ENCODE measurements at regions not wholly inside any gene's neighbourhood (a gene's known extent, or its start where the extent isn't known, plus 50 kb on each side); places are given as distances from the start of the nearest gene placed in this dataset.
"Not testable (repeated sequence)": the region's sequence is repeated elsewhere in the genome, so short reads cannot be mapped to it uniquely, and the experiment has no call there.

DNA sequence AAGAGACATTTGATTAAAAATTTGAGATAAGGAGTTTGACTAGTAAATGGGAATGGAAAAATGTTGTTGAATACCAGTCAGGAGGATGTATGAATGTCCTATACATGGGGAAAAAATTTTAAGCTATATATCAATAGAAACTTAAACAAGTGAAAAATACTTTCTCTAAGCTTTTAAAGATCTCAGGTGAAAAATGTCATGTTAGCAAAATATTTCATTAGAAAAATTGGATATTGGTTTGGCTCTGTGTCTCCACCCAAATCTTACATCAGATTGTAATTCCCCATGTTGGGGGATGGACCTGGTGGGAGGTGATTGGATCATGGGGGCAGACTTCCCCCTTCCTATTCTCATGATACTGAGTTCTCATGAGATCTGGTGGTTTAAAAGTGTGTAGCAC lies 279.6 kb upstream of the CADM2 start:
- no peak for DNase-seq

DNA sequence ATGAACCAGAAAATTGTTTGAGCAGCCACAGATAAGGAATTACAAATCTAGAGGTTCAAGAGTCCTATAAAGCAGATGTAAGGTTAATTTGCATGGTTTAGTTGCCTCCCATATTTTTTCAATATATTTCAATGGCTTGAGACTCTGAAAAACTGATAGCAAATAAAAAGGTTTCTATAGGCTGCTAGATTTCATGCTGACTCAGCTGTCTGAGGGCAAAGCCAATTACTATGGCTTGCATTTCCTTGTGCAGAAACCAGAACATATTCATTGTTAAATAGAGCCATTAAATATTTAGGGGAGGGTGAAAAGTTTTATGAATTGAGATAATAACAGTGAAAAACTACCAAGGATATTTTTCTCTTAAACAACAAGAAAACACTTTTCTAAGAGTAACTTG lies 278.1 kb upstream of the CADM2 start:
- no peak for DNase-seq

DNA sequence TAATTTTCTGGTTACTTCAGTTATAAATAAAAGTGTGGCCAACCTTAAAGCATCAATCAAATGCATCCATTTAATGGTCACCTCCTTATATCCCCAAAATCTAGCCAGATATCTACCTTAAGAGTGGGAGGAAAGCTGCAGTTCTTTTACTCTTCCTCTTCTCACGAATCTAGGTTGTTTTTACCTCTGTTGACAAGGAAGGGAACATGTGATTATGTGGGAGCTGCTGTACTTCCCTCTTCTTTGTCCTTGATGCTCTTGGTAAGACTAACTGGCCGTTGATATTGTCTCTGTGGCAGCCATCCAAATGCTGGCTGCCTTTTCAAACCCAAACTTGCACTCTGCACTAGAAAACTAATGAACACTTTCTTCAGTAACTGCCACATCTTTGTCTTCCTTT lies 275.3 kb upstream of the CADM2 start:
- no peak for DNase-seq

DNA sequence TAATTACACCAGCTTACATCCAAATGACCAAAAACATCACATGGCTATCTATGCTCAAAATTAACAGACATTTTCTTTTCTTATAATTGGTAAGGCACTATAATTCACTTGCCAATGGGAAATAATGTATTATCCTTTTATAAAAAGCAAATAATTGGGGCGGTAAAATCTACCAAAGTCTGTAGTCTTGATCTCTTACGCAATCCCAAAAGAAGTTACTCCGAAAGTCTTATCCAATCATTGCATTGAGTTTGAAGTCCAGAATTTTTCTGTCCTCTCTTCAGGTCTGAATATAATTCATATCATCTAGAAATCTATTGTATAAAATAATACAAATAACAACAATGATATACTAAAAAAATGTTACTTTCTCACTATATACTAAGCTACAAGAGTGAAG lies 273.3 kb upstream of the CADM2 start:
- no peak for DNase-seq

DNA sequence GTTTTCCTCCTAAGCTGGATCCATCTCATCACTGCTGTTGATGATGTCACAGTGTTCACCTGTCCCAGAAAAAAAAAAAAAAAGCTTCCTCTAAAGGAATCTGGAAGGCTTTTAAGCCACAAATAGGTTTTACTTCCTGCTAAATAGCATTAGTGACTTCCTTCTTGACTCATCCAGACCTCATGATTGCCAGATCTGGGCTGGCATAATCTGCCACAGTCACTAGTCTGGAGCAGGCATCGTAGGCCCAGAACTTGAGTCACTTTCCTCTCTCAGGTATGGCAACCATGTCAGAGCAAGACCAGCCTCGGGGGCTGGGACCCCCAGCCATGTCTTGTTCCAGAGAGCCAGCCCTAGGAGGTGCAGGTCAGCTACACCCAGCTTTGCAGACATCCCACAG lies 266.5 kb upstream of the CADM2 start:
- DNase-seq = no peak

DNA sequence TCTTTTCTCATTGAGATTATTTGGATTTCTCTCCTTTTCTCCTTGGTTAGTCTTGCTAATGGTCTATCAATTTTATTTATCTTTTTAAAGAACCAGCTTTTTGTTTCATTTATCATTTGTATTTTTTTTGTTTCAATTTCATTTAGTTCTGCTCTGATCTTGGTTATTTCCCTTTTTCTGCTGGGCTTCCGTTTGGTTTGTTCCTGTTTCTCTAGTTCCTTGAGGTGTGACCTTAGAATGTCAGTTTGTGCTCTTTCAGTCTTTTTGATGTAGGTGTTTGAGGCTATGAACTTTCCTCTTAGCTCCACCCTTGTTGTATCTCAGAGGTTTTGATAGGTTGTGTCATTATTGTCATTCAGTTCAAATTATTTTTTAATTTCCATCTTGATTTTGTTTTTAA lies 248.5 kb upstream of the CADM2 start:
- DNase-seq = not testable (repeated sequence)

DNA sequence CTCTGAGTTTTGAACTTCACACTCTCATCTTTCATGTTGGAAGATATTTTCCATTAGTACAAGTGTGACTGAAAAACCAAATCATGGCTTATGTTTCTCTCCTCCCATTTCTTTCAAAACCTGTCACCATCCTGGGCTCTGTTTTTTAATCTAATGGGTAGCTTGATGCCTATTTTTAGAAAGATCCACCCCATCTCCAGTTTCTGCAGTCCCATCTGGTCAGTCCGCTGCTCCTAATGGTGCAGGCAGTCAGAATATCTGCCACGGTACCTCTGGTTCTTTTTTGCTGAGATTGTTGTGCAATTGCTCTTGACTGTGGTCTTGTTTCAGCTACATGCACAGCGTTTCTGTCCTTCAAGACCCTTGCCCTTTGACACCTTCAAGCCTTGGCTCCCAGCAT lies 240.9 kb upstream of the CADM2 start:
- DNase-seq = no peak

DNA sequence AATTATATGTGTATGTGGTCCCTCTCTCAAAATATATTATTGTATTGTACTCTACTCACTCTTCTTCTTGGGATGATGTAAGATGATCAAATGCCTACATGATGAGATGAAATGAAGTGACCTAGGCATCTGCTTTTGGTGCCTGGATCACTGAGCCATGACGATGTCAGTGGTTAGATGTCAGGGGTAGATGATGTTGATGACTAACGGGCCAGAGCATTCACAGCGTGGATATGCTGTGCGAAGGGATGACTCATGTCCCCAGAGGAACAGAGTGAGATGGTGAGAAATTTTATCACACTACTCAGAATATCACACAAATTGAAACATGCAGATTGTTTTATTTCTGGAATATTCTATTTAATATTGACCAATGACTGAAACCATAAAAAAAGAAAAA lies 233.9 kb upstream of the CADM2 start:
- DNase-seq = no peak

DNA sequence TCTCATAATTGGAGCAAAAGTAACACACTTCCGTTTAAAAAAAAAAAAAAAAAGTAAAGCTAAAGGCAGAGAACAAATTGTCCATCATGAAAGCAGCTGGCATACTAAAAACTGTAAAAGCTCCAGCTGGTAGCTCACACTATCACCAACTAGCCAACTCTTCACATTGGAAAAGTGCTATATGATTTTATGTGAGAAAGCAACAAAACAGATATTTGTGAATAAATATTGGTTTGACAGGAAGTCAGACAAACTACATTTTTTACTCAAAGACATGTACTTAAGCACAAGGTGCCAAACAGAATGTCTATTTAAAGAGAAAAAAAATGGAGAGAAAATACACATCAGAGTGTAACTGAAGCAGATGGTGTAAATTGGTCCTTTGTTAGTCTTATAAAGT lies 231.2 kb upstream of the CADM2 start:
- no peak for DNase-seq

DNA sequence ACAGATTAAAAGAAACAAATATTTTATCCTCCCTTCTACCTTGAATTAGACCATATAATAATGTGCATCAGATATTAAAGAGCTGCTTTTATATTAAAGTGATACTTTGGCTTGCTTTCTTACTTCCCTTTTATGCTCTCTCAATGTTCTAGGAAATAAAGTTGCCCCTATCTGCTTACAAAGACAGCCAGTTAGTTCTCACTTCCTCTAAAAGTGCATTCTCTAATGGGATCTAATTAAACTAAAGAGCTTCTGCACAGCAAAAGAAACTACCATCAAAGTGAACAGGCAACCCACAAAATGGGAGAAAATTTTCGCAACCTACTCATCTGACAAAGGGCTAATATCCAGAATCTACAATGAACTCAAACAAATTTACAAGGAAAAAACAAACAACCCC lies 224.1 kb upstream of the CADM2 start:
- DNase-seq = not testable (repeated sequence)

DNA sequence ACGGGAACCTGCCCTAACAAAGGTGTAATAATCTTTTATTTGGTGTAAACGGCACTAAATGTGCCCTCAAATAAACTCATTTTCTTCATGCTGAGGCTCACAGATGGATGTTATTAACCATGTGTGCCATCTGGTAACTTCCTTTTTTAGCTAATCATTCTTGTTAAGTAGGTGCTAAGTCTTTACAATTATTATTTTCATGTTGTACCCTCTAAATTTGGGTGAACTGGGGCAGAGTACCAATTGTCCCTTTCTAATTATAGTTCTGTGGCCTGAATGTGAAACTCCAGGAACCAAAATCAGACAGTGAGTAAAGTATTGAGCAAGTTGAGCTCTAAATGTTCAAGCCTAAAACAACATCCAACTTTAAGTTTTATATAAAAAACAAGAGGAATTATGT lies 220.7 kb upstream of the CADM2 start:
- DNase-seq = no peak

DNA sequence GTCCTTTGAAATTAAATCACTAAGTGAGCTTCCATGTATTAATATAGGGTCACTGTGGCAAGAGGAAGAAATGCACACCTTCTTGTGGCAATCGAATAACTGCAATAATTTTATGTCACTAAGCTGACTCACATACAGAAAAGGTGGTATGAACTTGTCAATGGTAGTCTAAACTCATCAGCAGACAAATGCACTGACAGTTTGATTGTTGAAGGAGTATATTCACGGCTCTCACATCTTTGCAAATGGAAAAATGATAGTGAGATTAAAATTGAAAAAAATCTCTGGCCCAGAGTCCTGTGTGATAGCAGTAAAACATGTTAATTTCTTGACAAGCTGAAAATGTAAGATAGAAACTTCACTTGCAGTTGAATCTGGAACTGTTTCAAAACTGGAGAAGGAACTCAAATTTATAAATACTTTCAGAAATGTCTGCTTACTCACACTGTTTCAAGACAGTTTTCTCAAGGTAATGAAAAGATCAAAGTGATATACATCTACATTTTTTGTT lies 215.8 kb upstream of the CADM2 start:
- no peak for DNase-seq

DNA sequence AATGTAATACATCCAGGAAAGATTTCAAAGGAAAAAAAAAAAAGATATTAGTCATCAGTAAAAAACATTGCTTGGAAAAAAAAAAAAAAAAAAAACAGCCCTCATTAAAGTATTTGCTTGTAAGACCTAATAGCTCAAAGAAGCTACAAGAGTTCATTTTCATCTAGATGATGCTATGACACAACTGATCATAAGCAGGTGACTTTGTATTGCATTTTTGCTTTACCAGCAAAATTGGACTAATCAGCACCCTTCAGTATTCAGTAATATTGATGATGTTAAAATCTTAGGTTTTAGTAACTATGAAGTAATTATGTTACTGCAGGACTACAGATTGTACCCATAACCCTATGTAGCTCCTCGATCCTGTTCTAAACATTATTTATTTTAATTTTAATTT lies 214.7 kb upstream of the CADM2 start:
- no peak for DNase-seq

DNA sequence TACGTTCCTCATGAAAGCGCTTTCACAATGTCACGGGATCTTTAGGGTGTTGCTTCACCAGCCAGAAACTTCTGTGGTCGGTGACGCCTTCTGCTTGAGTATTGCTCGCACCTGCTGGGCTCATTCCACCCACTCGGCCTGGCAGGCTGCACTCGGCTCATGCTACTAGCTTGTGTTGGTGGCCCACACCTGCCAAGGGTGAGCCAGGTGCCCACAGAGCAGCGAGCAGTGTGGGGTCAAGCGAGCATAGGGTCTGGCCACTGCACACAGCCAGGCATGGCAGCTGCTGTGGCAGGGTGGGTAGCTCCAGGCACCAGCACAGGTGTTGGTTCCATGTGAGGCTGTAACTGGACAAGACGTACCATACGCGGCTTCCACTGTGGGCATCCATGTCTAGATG lies 202.9 kb upstream of the CADM2 start:
- DNase-seq = no peak

DNA sequence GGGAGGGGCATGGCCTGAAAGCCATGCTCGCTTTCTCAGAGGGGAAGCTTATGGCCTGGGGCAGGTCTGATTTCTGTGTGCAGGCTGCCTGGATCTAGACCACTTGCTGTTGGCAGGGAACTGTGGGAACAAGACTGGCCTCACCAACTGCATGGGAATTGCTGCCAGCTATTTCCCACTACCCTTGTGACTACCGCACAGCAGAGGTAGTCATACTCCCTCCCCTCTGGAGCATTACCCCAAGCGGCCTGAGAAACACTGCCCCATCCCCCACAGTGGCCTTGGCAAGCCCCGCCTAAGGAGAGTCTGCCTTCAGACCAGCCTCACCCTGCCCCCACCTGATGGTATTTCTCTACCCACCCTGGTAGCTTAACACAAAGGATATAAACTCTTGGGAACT lies 199.4 kb upstream of the CADM2 start:
- no peak for DNase-seq

DNA sequence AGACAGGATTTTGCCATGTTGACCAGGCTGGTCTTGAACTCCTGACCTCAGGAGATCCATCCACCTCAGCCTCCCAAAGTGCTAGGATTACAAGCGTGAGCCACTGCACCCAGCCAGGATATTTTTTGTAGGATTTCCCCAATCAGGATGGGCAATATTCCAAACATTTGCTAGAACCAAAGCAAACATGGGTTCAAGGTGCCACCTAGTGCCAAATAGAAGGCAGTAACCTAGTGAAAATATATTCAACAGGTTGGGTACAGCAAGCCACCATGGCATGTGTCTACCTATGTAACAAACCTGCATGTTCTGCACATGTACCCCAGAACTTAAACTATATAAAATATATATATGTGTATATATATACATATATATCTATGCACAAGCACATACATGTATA lies 185.9 kb upstream of the CADM2 start:
- no peak for DNase-seq

DNA sequence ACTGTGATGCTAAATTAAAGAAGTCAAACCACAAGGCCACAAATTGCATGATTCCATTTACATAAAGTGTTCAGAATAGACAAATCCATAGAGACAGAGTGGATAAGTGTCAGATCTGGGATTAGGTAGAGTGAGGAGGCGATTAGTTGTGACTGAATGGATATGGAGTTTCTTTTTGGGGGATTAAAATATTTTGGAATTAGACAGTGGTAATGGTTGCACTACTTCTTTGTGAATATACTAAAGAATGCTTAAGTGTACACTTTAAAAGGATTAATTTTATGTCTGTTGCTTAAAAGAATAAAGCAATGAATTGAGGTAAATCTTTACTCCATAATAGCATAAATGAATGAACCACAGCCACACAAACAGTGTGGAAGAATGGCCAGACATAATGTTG lies 175.5 kb upstream of the CADM2 start:
- no peak for DNase-seq

DNA sequence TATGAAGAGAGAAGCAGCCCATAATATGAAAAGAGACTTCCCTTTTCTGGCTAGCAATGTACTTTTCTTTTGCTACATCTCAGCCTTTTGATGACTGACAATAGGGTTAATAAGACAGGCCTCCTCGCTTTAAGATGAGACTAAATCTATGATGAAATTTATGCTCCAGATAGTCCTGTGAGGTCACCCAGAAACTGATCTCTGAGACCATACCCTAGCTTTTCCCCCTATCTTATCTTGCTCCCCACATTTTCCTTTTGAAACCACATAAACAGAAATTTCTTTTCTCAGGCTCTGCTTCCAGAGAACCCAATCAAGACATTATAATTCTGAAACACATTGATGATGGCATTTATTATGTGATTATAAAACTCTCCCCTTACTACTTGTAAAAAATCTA lies 168.8 kb upstream of the CADM2 start:
- no peak for DNase-seq

DNA sequence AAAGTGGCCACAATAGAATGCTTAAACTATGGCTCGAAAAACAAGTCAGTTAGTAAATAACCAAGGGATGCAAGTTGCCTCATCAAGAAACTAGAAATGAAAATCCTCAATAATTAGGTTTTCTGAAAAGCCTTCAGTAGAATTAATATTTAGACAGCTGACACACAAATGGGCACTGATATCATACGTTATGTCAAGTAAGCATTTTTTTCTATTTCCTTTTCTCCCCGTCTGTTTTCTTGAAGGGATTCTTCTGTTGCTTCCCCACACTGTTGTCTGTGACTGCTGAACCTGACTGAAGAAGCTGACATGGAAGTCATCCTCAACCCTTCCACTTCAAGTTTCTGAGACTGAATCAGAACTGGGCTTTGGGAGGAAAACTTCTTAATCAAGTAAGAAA lies 151.8 kb upstream of the CADM2 start:
- DNase-seq = no peak

DNA sequence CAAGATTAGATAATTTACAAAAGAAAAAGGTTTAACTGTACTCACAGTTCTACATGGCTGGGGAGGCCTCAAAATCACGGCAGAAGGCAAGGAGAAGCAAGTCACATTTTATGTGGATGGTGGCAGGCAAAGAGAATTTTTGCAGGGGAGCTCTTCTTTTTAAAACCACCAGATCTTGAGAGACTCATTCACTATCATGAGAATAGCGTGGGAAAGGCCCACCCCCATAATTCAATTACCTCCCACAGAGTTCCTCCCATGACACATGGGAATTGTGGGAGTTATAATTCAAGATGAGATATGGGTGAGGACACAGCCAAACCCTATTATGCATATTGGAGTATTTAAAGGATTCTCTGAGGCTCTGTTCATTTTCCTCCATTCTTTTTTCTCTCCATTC lies 138.7 kb upstream of the CADM2 start:
- DNase-seq = no peak

DNA sequence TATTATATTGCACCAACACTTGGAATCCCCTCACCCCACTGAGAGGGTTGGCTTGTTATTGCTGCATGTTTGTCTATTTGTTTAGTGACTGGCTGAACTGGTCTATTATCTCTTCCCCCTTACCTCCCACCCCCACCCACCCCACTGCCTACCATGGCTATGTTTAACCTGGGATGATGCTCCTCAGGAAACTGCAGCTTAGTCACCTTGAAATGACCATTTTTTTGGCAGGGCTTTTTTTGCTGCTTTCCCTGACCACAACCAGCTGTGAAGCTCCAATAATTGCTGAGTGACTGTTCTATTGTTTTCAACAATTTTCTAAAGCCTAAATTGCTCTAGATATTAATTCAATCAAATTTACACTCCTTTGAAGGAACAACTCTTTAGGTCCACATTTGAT lies 137.9 kb upstream of the CADM2 start:
- no peak for DNase-seq

DNA sequence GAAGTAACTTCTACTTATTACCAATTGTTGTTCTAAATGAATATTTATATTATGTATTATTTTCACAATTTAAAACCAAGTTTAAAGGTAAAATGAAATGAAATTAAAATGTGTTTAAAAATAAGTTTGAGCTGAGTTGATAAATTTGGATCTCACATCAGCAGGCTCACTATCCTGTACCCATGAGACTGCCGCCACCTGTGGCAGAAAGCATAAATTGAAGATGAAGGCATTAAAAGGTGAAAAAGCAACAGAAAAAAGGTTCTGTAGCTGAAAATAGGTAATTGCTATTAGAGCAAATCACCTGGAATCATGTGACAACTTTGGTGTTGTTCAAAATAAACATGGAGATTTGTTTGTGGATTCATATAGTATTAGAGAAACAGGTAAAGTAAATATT lies 133.0 kb upstream of the CADM2 start:
- DNase-seq = no peak

DNA sequence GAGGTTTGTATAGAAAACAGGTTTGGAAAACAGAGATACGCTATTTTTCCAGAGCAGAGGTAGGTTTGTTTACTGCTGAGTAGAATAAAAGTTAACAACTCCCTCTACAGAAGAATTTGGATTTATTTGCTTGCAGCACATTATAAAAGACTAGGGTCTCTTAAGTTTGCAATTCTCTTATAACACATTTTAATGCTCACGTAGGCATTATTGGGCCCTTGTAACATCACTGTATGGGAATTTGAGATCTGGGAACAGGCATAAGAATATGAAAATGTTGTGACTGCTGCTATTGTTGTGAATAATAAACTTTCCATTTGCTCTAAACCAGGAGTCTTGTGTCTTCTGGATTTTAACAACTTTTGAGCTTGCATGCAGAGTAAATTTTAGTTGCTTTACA lies 128.3 kb upstream of the CADM2 start:
- no peak for DNase-seq

DNA sequence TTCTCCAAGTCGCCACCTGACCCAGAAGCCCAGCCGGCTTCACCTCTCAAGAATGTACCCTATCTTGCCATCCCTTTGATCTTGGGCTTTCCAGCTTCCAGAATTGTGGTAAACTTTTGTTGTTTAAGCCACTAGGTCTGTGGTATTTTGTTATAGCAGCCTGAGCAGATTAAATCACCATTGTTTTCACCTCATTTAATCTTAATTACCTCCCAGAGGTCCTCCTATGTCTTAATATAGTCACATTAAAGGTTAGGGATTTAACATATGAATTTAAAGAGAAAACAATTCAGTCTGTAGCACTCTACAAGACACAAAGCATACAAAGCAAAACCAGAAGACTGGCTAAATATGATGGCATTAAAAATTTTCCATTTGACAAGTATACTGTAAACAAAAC lies 123.4 kb upstream of the CADM2 start:
- DNase-seq = no peak

DNA sequence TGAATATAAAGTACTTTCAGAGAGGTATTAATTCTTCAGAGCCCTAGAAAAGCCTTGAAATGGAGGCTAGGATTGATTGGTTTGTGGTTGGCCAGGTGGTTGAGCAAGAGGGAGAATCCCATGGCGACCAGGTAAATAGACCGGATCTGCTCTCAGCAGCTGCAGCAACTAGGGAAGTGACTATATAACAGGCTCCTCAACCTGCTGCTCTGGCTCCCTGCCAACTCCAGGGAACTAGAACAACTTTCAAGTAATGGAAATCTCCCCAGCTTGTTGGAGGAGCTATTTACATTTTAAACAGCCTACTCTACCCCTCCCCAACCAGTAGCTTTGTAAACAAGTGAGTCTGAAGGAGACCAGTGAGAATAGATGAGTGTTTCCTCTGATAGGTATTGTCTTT lies 121.8 kb upstream of the CADM2 start:
- DNase-seq = peak; percentile 0

Data from muscle of arm (tissue), 1 donor.